SK-N-SH (cell line): ENCODE measurements at regions not wholly inside any gene's neighbourhood (a gene's known extent, or its start where the extent isn't known, plus 50 kb on each side); places are given as distances from the start of the nearest gene placed in this dataset.

Source experiments
- CTCF ChIA-PET: fragments of 300-600, 350-600 bp; formaldehyde crosslinking; extraction: SDS; loops from one replicate; lab custom pipeline; 2021; lab: Yijun Ruan, JAX
- POLR2A ChIA-PET: fragments of 350-600 bp; sonication (Branson Sonifier 250); formaldehyde crosslinking; extraction: SDS; loops from one replicate; lab custom pipeline; 2020; ENCODE audit warnings: antibody characterized with exemption, inconsistent platforms; lab: Yijun Ruan, JAX
- DNase-seq: peaks from one replicate; pipeline ENCODE4 v3.0.0; 2012
- H2AFZ ChIP-seq: fragments of 200-600 bp; sonication (generic); 2 replicates; pipeline ENCODE4 v1.8.1; 2016; ENCODE audit warnings: antibody characterized with exemption, mild to moderate bottlenecking, low read depth
- H3F3A ChIP-seq: fragments of 200-600 bp; sonication (generic); replicated peaks from 2 replicates; pipeline ENCODE3; 2016; ENCODE audit warnings: antibody characterized with exemption, mild to moderate bottlenecking; ENCODE audit not compliant: insufficient read depth
- H3K27ac ChIP-seq, 2 experiments: fragments of 200-500 bp in 1 of 2; fragments of 200-600 bp in 1 of 2; sonication (Bioruptor generic) in 1 of 2; sonication (generic), shearing (Covaris generic) in 1 of 2; 2 replicates each; pipeline versions ENCODE4 v1.5.1 to v1.6.1; 2014 to 2016; ENCODE audit warnings: low read depth in 2 of 2, inconsistent platforms in 1 of 2, low read length in 1 of 2, mild to moderate bottlenecking in 1 of 2, mixed read lengths in 1 of 2
- H3K27me3 ChIP-seq: fragments of 200-600 bp; sonication (generic), shearing (Covaris generic); 2 replicates; pipeline ENCODE4 v1.6.1; 2016; ENCODE audit warnings: mixed run types; ENCODE audit not compliant: insufficient read depth
- H3K36me3 ChIP-seq, 2 experiments: fragments of 200-500 bp in 1 of 2; fragments of 200-600 bp in 1 of 2; sonication (Bioruptor generic) in 1 of 2; sonication (generic) in 1 of 2; replicated peaks in 1 of 2; 2 replicates each; pipeline versions ENCODE3 to v1.5.1; 2014 to 2016; ENCODE audit warnings: low read length in 1 of 2, mild to moderate bottlenecking in 1 of 2; ENCODE audit not compliant: insufficient read depth in 2 of 2, control insufficient read depth in 1 of 2
- H3K4me1 ChIP-seq, 2 experiments: fragments of 200-500 bp in 1 of 2; fragments of 200-600 bp in 1 of 2; sonication (Bioruptor generic) in 1 of 2; sonication (generic), shearing (Covaris generic) in 1 of 2; 2 replicates each; pipeline versions ENCODE4 v1.5.1 to v1.6.1; 2014 to 2016; ENCODE audit warnings: low read depth in 1 of 2, low read length in 1 of 2, mixed run types in 1 of 2; ENCODE audit not compliant: insufficient read depth in 2 of 2, control insufficient read depth in 1 of 2
- H3K4me2 ChIP-seq: fragments of 200-600 bp; sonication (generic), shearing (Covaris generic); 2 replicates; pipeline ENCODE4 v1.6.1; 2017; ENCODE audit warnings: mixed run types
- H3K4me3 ChIP-seq, 2 experiments: fragments of 200-500 bp in 1 of 2; fragments of 200-600 bp in 1 of 2; sonication (Bioruptor generic) in 1 of 2; sonication (generic), shearing (Covaris generic) in 1 of 2; 2 replicates each; pipeline versions ENCODE4 v1.5.1 to v1.8.1; 2014 to 2016; ENCODE audit warnings: low read depth in 2 of 2, inconsistent platforms in 1 of 2, low read length in 1 of 2, mild to moderate bottlenecking in 1 of 2, mixed read lengths in 1 of 2, moderate library complexity in 1 of 2
- H3K79me2 ChIP-seq: fragments of 200-600 bp; sonication (generic); 2 replicates; pipeline ENCODE4 v1.8.1; 2017; ENCODE audit warnings: mild to moderate bottlenecking; ENCODE audit not compliant: insufficient read depth
- H3K9ac ChIP-seq: fragments of 200-600 bp; sonication (generic); 2 replicates; pipeline ENCODE4 v1.6.1; 2017; ENCODE audit warnings: mixed run types
- H3K9me2 ChIP-seq: fragments of 200-600 bp; sonication (generic); 2 replicates; pipeline ENCODE4 v1.6.1; 2017; ENCODE audit warnings: mixed run types
- H3K9me3 ChIP-seq: fragments of 200-600 bp; sonication (generic); 2 replicates; pipeline ENCODE4 v1.6.1; 2017; ENCODE audit warnings: mixed run types, mild to moderate bottlenecking, moderate library complexity
- H4K20me1 ChIP-seq: fragments of 200-600 bp; sonication (generic); 2 replicates; pipeline ENCODE4 v1.6.1; 2017; ENCODE audit warnings: mild to moderate bottlenecking, mixed run types; ENCODE audit not compliant: insufficient read depth
- FOSL2 ChIP-seq: IDR thresholded peaks from 2 replicates; pipeline ENCODE4 v1.4.0; 2012; ENCODE audit warnings: low read depth, mild to moderate bottlenecking, moderate library complexity, borderline replicate concordance
- FOXM1 ChIP-seq: IDR thresholded peaks from 2 replicates; pipeline ENCODE4 v1.4.0; 2012; ENCODE audit warnings: low read depth, mild to moderate bottlenecking
- GABPA ChIP-seq: IDR thresholded peaks from 2 replicates; pipeline ENCODE4 v1.4.0; 2012; ENCODE audit warnings: low read depth, mild to moderate bottlenecking
- GATA2 ChIP-seq: sonication (generic); formaldehyde crosslinking; IDR thresholded peaks from 2 replicates; pipeline ENCODE4 v1.5.0; 2020; ENCODE audit warnings: mild to moderate bottlenecking, missing genetic modification reagents
- MEF2A ChIP-seq: IDR thresholded peaks from 2 replicates; pipeline ENCODE4 v1.4.0; 2012; ENCODE audit warnings: low read depth, borderline replicate concordance
- MXI1 ChIP-seq: IDR thresholded peaks from 2 replicates; pipeline ENCODE4 v1.6.1; 2012; ENCODE audit warnings: mild to moderate bottlenecking, low read depth, low read length, improper control_type of control experiment
- NFIC ChIP-seq: IDR thresholded peaks from 2 replicates; pipeline ENCODE4 v1.4.0; 2012; ENCODE audit warnings: borderline replicate concordance
- RFX5 ChIP-seq: IDR thresholded peaks from 2 replicates; pipeline ENCODE4 v1.6.1; 2012; ENCODE audit warnings: mild to moderate bottlenecking, improper control_type of control experiment, low read length
- RXRA ChIP-seq: IDR thresholded peaks from 2 replicates; pipeline ENCODE4 v1.4.0; 2012; ENCODE audit warnings: low read depth, mild to moderate bottlenecking, borderline replicate concordance
- SMC3 ChIP-seq: IDR thresholded peaks from 2 replicates; pipeline ENCODE4 v1.6.1; 2012; ENCODE audit warnings: low read depth, low read length, improper control_type of control experiment
- TAF1 ChIP-seq: IDR thresholded peaks from 2 replicates; pipeline ENCODE4 v1.6.1; 2012; ENCODE audit warnings: low read depth, mild to moderate bottlenecking, low read length, moderate library complexity, borderline replicate concordance
- TEAD4 ChIP-seq: IDR thresholded peaks from 2 replicates; pipeline ENCODE4 v1.4.0; 2012; ENCODE audit warnings: mild to moderate bottlenecking, borderline replicate concordance; ENCODE audit not compliant: insufficient read depth
- WGBS: methylation state at CpG from one replicate; pipeline ENCODE4 v1.1.6; 2017; ENCODE audit warnings: low lambda C conversion rate; 5-methylcytosine and 5-hydroxymethylcytosine counted together
- TF ChIP-seq, protein P1 (sequence below): IDR thresholded peaks from 2 replicates; pipeline ENCODE4 v1.4.0; 2012; ENCODE audit warnings: low read depth, borderline replicate concordance
- TF ChIP-seq, protein P2 (sequence below): IDR thresholded peaks from 2 replicates; pipeline ENCODE4 v1.6.1; 2012; ENCODE audit warnings: mild to moderate bottlenecking, low read depth, low read length, moderate library complexity
- TF ChIP-seq, protein P3 (sequence below): fragments of 150-350 bp; IDR thresholded peaks from 2 replicates; pipeline ENCODE4 v1.6.1; 2017; ENCODE audit warnings: antibody characterized with exemption, low read length, low read depth, borderline replicate concordance
- TF ChIP-seq, protein P4 (sequence below): fragments of 200-600 bp; sonication (generic); IDR thresholded peaks from 2 replicates; pipeline ENCODE4 v1.6.1; 2017; ENCODE audit warnings: antibody characterized with exemption, mild to moderate bottlenecking, moderate library complexity
- TF ChIP-seq, protein P5 (sequence below): fragments of 150-350 bp; IDR thresholded peaks from 2 replicates; pipeline ENCODE4 v1.6.1; 2016; ENCODE audit warnings: mild to moderate bottlenecking, low read depth, low read length

DNA sequence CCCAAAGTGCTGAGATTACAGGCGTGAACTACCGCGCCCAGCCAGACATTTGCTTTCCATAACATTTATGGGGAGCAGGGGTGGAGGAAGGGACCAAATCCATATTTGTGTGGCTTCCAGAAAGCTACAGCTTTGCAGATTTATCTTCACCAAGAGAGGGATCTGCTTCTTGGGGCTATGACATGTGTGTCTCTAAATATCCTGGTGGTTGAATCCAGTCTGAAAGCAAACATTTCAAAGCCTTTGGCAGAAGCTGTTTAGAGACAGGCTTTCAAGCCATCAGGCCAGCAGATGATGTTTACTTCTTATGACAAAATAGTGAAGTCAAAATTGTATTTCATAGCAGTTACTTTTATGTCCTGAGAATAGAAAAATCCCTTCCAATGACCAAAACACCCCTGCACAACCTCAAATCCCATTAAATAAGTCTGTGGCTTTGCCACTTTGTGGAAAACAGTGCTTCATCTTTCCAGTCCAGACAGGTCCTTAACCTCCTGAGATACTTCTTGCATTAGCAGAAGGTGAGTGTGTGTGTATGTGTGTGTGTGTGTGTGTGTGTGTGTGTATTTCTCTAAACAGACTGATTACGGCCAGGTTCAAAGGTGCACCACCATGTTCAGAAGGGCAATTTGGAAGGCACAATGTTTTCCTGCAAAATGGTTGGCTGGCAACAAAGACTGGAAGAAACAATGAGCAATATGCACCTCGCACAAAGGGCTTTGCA is 191.4 kb upstream of the LRIG1 start:
- Histone ChIP-seq H3K9me2 (no peaks in the 10 kb centered on the region), H3K9ac (no peak overlapping the region), H3K27ac (no peak overlapping the region), H3F3A (no peaks in the 10 kb centered on the region), H4K20me1 (no peaks in the 10 kb centered on the region), H3K4me3 (no peak overlapping the region), H3K9me3 (no peaks in the 10 kb centered on the region), H3K4me2 (no peak overlapping the region), H2AFZ (no peak overlapping the region), H3K79me2 (no peaks in the 10 kb centered on the region), H3K36me3 (no peaks in the 10 kb centered on the region), H3K4me1 (no peaks in the 10 kb centered on the region), H3K27me3 (no peaks in the 10 kb centered on the region)
- POLR2A ChIA-PET: no interaction called here
- 85% methylated on average over 5 of the region's 5 CpGs for WGBS
- CTCF ChIA-PET: interaction anchor here (0.5 kb wide), 1 partner anchor 153 kb away, joined by 4 read pairs; no protein-coding TSS in a partner anchor
- TF ChIP-seq SMC3: no peak
- no peak for TF ChIP-seq GABPA
- TF ChIP-seq, protein P1, sequence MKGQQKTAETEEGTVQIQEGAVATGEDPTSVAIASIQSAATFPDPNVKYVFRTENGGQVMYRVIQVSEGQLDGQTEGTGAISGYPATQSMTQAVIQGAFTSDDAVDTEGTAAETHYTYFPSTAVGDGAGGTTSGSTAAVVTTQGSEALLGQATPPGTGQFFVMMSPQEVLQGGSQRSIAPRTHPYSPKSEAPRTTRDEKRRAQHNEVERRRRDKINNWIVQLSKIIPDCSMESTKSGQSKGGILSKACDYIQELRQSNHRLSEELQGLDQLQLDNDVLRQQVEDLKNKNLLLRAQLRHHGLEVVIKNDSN: no peak
- no peak for TF ChIP-seq TEAD4
- TF ChIP-seq, protein P2, sequence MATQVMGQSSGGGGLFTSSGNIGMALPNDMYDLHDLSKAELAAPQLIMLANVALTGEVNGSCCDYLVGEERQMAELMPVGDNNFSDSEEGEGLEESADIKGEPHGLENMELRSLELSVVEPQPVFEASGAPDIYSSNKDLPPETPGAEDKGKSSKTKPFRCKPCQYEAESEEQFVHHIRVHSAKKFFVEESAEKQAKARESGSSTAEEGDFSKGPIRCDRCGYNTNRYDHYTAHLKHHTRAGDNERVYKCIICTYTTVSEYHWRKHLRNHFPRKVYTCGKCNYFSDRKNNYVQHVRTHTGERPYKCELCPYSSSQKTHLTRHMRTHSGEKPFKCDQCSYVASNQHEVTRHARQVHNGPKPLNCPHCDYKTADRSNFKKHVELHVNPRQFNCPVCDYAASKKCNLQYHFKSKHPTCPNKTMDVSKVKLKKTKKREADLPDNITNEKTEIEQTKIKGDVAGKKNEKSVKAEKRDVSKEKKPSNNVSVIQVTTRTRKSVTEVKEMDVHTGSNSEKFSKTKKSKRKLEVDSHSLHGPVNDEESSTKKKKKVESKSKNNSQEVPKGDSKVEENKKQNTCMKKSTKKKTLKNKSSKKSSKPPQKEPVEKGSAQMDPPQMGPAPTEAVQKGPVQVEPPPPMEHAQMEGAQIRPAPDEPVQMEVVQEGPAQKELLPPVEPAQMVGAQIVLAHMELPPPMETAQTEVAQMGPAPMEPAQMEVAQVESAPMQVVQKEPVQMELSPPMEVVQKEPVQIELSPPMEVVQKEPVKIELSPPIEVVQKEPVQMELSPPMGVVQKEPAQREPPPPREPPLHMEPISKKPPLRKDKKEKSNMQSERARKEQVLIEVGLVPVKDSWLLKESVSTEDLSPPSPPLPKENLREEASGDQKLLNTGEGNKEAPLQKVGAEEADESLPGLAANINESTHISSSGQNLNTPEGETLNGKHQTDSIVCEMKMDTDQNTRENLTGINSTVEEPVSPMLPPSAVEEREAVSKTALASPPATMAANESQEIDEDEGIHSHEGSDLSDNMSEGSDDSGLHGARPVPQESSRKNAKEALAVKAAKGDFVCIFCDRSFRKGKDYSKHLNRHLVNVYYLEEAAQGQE: no peak
- no peak for TF ChIP-seq MEF2A
- no peak for TF ChIP-seq RXRA
- no peak for TF ChIP-seq RFX5
- no peak for TF ChIP-seq TAF1
- TF ChIP-seq FOSL2: no peak
- DNase-seq: no peak

DNA sequence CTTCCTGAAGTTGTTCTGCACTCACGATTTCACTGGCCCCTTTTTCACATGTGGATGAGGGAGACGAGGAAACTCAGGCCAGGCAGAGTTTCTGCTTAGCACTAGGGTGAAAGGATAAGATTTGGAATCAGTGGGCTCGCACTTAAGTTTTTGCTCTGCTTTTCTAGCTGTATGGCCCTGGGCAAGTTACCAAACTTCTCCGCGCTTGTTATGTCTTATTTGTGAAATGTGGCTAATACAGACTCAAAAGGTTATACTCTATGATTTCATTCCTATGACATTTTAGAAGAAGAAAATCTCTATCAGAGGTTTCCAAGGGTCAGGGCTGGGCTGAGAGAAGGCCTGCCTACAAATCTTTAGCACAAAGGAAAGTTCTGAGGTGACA is 191.9 kb upstream of the LRIG1 start:
- Histone ChIP-seq H3K9me3 (no peaks in the 10 kb centered on the region), H3K4me2 (no peak overlapping the region), H3K27me3 (no peaks in the 10 kb centered on the region), H3F3A (no peaks in the 10 kb centered on the region), H2AFZ (no peak overlapping the region), H3K36me3 (no peaks in the 10 kb centered on the region), H3K9me2 (no peaks in the 10 kb centered on the region), H4K20me1 (no peaks in the 10 kb centered on the region), H3K79me2 (no peaks in the 10 kb centered on the region), H3K4me3 (no peak overlapping the region), H3K27ac (no peak overlapping the region), H3K4me1 (no peaks in the 10 kb centered on the region), H3K9ac (no peak overlapping the region)
- ChIA-PET POLR2A (no interaction called here), CTCF (no interaction called here)
- DNase-seq: no peak
- WGBS: 62% methylated on average over 5 of the region's 5 CpGs
- TF ChIP-seq MXI1 (no peak), FOXM1 (no peak), GATA2 (no peak), FOSL2 (no peak), NFIC (no peak), RXRA (no peak)
- TF ChIP-seq, protein P3, sequence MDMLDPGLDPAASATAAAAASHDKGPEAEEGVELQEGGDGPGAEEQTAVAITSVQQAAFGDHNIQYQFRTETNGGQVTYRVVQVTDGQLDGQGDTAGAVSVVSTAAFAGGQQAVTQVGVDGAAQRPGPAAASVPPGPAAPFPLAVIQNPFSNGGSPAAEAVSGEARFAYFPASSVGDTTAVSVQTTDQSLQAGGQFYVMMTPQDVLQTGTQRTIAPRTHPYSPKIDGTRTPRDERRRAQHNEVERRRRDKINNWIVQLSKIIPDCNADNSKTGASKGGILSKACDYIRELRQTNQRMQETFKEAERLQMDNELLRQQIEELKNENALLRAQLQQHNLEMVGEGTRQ: no peak
- TF ChIP-seq, protein P4, sequence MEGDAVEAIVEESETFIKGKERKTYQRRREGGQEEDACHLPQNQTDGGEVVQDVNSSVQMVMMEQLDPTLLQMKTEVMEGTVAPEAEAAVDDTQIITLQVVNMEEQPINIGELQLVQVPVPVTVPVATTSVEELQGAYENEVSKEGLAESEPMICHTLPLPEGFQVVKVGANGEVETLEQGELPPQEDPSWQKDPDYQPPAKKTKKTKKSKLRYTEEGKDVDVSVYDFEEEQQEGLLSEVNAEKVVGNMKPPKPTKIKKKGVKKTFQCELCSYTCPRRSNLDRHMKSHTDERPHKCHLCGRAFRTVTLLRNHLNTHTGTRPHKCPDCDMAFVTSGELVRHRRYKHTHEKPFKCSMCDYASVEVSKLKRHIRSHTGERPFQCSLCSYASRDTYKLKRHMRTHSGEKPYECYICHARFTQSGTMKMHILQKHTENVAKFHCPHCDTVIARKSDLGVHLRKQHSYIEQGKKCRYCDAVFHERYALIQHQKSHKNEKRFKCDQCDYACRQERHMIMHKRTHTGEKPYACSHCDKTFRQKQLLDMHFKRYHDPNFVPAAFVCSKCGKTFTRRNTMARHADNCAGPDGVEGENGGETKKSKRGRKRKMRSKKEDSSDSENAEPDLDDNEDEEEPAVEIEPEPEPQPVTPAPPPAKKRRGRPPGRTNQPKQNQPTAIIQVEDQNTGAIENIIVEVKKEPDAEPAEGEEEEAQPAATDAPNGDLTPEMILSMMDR: no peak
- TF ChIP-seq, protein P5, sequence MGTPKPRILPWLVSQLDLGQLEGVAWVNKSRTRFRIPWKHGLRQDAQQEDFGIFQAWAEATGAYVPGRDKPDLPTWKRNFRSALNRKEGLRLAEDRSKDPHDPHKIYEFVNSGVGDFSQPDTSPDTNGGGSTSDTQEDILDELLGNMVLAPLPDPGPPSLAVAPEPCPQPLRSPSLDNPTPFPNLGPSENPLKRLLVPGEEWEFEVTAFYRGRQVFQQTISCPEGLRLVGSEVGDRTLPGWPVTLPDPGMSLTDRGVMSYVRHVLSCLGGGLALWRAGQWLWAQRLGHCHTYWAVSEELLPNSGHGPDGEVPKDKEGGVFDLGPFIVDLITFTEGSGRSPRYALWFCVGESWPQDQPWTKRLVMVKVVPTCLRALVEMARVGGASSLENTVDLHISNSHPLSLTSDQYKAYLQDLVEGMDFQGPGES: no peak
- TF ChIP-seq, protein P1: no peak
